Fibroblast of the conjunctiva (primary cell): ENCODE measurements at regions not wholly inside any gene's neighbourhood (a gene's known extent, or its start where the extent isn't known, plus 50 kb on each side); places are given as distances from the start of the nearest gene placed in this dataset.
"Not testable (repeated sequence)": the region's sequence is repeated elsewhere in the genome, so short reads cannot be mapped to it uniquely, and the experiment has no call there.

ENCODE experiments used
- DNase-seq: peaks from one replicate; pipeline ENCODE4 v3.0.0-alpha.2; 2010; ENCODE audit warnings: low read depth

DNA sequence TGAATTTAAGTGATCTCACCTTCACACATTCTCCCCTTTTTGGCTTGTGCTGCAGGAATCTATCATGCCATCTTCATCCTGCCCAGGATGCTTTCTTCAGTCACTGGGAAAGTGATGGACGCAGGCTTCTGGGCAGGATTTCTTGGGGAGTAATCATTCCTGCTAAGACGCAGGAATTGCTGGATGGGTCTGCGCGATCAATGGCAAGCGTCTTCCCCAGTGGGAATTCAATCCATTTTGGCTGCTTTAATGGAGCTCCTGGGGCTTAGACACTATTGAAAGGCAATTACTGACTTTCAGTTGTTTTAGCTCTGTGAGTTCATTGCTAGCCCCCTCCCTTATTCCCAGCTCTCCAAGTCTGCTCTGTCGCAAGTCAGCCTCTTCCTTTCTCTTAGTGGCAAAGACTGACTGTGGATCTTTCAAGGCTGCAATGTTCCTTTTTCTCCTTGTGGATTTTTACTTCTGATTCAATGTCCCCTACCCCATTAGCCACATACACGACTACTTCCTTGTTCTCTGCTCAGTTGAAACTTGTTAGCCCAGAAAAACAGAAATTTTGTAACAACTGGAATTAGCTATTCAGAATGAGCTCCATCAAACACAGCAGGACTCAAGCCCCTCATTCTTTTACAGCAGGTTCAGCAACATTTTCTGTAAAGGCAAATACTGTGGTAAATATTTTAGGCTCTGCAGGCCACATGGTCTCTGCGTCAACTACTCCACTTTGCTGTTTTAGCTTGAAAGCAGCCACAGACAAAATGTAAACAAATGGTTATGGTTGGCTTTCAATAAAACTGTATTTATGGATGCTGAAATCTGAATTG, 154.9 kb downstream of the ASB9 start:
- DNase-seq: no peak

DNA sequence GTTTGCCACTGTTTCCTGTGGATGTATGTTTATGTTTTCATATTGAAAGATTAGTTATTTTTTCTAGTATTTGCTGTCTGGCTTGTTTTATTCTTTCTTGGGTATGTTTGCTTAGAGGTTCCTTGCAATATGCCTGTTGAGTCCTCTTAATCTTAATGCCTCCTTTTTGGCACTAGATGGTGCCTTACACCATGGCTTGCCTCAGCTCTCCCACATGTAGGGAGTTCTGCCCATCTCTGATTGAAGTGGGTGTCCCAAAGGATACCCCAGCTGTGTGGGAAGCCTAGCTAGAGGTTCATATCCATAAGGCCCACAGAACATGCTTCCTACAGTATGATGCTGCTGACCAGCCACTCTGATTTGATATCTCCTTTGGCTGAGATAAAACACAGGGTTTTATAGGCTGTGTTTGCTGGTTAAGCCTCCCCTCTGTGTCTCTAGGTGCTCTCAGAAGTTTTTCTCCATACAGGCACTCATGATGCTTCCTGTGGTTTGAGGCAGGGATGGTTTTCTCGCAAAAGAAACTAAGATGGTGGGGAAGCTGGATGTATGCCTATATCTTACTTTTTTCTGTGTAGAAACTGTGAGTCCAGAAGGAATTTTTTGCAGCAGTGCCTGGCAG, 162.4 kb downstream of the ASB9 start:
- DNase-seq: no peak

DNA sequence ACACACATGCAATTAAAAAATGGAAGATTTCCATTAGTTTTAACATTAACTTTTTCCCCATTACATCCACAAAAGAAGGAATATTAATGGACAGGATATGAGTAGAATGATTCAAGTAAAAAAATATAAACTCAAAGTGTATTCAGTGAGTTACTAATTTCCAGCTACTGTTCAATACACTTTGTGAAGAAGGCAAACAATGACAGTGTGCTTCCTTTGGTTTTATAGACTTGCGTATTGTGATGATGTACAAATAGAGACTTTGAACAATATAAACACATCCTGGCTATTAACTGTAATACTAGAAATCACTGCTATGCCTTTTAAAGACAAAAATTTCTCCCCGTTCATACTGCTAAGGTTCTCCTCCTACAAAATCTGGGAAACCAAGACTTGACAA, 171.4 kb downstream of the ASB9 start:
- DNase-seq: no peak

DNA sequence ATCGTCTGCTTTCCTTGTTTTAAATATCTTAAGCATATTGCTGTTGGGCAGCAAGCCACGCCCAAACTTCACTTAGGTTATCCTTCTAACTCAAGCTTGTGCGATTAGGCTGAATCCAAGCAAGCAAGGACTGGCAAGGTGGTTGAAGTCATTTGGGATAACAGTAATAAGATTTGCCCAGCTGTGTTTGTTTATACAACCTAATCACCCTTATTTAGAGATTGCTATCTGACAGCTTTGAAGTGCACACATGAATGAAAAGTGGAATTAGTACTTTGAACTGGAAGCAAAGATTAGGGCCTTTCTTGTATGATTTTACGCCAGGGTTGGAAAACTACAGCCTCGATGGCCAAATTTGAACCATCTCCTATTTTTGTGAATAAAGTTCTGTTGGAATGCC, 182.1 kb downstream of the ASB9 start:
- no peak for DNase-seq

DNA sequence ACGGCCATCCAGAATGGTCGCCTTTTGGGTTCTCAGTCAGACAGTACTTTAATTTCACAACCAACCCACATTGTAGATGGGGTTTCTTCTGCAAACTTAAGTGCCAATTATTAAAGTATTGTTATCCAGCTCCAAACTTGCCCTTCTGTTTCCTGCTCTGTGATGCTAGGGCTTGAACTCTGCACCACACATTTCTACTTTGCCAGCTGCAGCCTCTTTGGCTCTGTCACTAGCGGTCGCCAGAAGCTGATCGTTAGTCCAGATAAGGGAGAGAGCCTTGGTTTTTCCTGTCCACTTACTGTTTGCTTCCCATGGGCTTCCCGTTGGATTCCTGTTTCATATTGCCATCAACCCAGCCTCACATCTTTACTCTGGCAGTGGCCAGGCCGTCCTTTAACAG, 196.6 kb downstream of the ASB9 start:
- no peak for DNase-seq

DNA sequence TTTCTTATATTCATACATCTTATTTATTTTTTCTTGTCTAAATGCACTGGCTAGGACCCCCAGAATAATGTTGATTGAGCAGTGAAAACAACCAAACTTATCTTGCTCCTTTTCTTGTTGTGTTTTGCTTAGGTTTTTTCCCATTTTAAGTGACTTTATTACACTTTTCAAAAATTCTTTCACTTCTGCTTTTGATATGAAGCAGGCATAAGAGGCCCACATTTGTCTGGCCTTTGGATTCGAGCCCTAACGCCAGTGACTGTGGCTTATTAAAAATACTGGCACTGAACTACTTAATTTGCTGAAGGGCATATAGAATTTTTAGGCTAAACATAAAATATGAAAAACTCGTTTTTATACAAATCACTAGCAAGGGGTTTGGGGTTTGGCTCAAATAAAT, 197.0 kb downstream of the ASB9 start:
- no peak for DNase-seq

DNA sequence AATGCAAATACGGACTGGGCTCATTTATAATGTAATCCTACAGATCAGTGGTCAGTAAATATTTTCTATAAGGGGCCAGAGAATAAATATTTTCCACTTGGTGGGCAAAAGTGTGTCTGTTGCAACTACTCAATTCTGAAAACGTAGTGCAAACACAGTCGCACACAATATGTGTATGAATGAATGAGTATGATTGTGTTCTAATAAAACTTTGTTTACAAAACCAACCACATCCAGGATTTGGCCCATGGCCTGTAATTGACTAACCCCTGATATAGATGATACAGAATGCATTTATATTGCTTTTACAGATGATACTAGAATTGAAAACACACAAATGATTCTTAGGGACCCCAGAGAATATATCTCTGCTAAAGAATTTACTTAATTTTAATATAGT, 197.6 kb downstream of the ASB9 start:
- DNase-seq: no peak

DNA sequence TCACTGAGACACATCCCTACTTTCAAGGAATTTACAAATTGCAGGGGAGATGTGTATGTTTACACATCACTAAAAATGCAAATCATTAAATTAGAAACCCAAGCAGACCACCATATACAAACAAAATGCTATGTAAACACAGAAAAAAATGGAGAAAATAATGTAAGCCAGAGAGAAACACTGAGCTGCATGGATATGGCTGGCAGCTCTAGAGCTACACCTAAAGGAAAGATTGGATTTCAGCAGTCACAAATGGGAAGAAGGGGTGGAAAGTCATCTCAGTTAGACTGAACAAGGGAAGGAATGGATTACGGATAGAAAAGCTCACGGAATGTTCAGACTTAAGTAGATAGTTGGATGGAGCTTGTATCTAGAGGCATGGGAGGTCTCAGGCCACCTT, 186.3 kb downstream of the MOSPD2 start:
- no peak for DNase-seq

DNA sequence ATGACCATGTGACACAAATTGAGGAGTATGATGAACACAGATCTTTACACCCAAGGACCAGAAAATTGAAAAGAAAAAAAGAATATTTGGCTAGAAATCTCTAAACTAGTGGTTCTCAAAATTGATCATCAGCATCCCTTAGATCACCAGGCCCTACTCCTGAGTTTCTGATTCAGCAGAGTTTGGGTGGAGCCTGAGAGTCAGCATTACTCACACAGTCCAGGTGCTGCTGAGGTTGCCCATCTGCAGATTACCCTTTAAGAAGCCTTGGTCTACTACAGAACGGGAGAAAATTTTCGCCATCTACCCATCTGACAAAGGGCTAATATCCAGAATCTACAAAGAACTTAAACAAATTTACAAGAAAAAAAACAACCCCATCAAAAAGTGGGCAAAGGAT, 182.8 kb downstream of the MOSPD2 start:
- no peak for DNase-seq

DNA sequence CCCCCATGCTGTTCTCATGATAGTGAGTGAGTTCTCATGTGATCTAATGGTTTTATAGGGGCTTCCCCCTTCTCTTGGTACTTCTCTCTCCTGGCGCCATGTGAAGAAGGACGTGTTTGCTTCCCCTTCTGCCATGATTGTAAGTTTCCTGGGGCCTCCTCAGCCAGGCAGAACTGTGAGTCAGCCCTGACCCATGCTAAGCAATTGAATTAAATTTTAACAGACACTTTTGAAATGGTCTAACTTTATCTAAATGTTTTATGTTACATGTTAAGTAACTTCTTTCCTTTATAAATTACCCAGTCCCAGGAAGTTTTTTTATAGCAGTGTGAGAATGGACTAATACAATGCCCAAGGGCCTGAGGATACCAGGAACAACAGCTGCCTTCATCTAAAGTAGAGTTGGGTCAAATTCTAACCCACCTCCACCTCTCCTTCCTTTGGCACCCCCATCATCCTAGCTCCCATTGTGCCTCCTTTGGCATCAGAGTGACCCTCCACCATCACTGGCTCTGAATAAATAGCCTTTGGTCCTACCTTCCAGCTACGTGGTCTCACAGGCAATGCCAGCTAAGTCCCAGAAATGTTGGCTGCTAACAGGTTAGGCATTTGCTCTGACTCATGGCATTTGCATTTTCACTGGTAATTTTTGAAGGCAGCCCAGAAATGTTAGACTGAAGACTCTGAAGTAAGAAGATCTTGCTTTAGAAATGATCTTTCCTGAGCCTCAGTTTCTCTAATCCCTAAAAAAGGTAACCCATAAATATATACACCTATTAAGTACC, 182.1 kb downstream of the MOSPD2 start:
- no peak for DNase-seq

DNA sequence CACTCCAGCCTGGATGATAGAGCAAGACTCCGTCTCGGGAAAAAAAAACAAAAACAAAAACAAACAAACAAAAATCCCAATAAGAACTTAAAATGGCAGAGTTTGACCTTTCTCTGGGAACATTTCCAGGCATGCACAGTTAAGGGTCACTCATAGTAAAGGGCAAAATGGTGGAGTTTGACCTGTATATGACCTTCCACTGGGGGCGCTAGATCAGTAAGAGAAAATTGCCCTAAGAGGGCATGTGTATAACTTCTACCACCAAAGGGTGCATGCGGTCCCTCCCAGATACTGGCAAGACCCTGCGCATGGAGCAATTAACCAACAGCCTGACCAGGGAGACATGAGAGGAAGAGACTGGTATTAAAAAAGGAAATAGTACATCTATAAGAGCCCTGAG, 177.2 kb downstream of the MOSPD2 start:
- DNase-seq: no peak

DNA sequence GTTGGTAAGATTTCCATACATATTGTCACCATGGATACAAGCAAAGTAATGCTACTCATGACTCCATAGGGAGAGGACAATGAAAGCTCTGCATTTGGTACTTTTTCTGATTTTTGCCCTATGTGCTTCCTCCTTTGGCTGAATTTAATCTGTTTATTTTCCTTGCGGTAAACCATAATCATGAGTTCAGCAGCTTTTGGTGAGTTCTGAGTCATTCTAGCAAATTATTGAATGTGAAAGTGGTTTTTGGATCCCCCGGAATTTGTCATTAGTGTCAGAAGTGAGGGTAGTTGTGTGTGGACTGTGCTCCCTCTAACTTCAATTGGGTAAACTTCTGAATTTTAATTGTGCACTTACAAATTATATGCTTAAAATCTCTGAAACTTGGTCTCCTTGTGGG, 170.3 kb downstream of the MOSPD2 start:
- DNase-seq: no peak

DNA sequence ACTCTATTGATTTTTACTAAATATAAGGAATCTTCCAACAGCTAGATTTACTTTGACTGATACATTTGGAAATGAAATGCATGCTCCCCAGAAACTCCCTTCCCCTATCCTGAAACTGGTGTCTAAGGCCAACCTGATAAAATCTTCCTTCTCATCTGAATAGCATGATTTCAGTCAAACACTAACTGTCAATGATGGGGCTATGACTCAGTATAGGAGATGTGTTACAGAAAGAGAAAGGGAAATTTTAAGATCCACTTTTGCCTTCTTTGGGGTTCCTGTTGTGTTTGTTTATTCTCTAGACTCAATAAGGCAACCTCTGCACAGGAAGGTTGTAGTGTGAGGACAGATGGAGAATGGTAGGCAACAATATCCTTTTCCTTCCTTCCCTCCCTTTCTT, 160.7 kb downstream of the MOSPD2 start:
- DNase-seq: no peak

DNA sequence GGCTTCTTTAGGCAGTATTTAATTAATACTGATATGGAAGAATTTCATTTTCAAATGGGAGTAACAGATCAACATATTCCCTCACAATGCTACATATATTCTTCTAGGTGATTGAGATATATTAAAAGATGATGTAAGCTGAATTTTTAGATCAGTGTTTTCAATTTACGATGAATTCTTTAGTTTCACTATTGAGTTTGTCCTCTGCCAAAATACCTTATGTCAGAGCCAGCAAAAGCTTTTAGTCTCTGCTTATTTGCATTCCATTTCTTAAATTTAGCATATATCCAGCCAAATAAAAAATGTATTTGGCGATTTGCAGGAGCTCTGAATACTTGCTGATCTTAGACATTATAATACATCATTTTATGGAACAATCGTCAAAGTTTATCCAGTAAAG, 144.3 kb downstream of the MOSPD2 start:
- DNase-seq: no peak

DNA sequence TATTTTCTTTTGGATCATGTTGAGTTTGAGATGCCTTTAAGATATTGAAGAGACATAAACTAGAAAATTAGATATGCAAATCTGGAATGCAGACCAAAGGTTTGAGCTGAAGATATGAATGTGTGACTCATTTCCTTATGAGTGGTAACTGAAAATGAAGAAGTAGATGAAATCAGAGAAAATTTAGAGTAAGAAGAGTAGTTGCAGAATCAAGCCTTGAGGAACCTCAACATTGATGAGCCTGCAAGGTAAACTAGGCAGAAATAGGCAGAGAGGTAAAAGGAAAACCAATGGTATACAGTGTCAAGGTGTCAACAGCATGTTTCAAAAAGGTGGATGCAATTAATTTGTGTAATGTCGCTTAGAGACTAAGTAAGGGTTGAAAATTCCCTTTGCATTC, 142.8 kb downstream of the MOSPD2 start:
- DNase-seq: no peak

DNA sequence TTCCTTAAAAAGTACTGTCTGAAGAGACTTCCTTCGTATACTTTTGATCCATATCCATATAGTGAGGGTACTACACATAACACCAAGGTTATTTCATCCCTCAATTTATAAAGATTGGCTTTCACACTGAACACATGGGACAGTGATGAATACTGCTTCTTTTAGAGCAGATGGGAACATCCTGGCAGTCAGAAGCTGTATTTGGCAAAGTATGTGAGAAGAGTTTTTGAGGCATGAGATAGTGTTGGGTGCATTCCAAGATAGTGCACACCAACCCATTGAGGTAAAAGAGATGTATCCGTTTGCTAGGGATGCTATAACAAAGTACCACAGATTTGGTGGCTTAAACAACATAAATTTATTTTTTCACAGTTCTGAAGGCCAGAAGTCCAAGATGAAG, 141.1 kb downstream of the MOSPD2 start:
- DNase-seq: no peak

DNA sequence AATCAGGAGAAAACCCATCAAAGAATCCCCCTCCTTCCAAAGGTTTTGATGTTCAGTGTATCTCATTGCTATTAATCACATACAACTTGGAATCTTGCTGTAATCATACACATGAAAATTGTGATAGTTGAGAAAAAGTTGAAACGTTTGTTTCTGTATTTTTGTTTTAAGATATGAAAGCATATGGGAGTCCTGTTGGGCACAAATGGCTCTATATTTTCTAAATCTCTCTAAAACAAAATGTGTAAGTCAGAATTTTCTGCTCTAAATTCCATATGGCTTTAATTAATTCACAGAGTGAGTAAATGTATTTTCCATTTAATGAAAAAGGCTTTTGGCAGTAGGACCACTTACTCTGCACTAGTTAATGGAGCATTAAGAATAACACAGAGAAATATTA, 140.2 kb downstream of the MOSPD2 start:
- DNase-seq: no peak

DNA sequence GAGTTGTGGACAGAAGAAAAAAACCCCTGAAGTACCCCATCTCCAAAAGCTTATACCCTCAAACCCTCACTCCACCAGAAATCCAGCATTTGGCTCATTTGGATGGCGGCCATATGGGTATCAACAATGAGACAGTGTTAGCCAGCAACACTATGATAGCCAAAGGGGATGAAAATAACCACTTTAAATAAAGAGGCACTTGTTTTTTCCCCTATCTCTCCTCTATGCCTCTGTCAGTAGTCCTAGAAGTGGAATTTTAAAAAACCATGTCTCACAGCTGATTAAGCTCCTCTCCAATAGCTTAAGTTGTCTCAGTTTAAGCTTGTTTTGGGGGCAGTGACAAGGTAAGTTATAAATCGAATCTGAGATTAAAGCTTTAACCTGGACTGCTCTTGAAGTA, 124.0 kb downstream of the MOSPD2 start:
- DNase-seq: no peak

DNA sequence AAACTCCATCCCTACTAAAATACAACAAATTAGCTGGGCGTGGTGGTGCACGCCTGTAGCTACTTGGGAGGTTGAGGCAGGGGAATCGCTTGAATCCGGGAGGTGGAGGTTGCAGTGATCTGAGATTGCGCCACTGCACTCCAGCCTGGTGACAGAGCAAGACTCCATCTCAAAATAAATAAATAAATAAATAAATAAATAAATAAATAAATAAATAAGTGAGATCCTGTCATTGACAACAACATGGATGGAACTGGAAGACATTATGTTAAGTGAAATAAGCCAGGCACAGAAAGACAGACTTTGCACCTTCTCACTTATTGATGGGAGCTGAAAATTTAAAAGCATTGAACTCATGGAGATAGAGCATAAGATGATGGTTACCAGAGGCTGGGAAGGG, 111.2 kb downstream of the MOSPD2 start:
- DNase-seq: not testable (repeated sequence)
